Ovary (tissue), 7 donors: ENCODE measurements at regions not wholly inside any gene's neighbourhood (a gene's known extent, or its start where the extent isn't known, plus 50 kb on each side); places are given as distances from the start of the nearest gene placed in this dataset.
"Not testable (repeated sequence)": the region's sequence is repeated elsewhere in the genome, so short reads cannot be mapped to it uniquely, and the experiment has no call there.

Experiments
- DNase-seq, 5 donors: peaks; one replicate each; pipeline ENCODE4 v3.0.0-alpha.2; 2019 to 2020
- H3K27ac ChIP-seq, 2 donors: fragments of 200-600 bp; one replicate each; pipeline versions ENCODE4 v1.5.1 to v1.8.0; 2019 to 2022
- H3K27me3 ChIP-seq: fragments of 200-600 bp; one replicate; pipeline ENCODE4 v1.8.0; 2022
- H3K36me3 ChIP-seq: fragments of 200-600 bp; sonication (generic); one replicate; pipeline ENCODE4 v1.5.1; 2019
- H3K4me1 ChIP-seq: one replicate; pipeline ENCODE4 v1.8.1; 2013; ENCODE audit warnings: mild to moderate bottlenecking, moderate library complexity; ENCODE audit not compliant: insufficient read depth
- H3K4me3 ChIP-seq: fragments of 200-600 bp; sonication (generic); one replicate; pipeline ENCODE4 v1.5.1; 2017
- H3K9me3 ChIP-seq, 2 donors: fragments of 200-600 bp in 1 of 2; sonication (generic) in 1 of 2; one replicate each; pipeline versions ENCODE4 v1.5.1 to v1.8.1; 2013 to 2019; ENCODE audit warnings: mild to moderate bottlenecking in 1 of 2, moderate library complexity in 1 of 2
- EP300 ChIP-seq: sonication (generic); formaldehyde crosslinking; IDR thresholded peaks from one replicate; pipeline ENCODE4 v1.6.1; 2017; ENCODE audit warnings: antibody characterized with exemption
- POLR2A ChIP-seq: fragments of 450-650 bp; IDR thresholded peaks from one replicate; pipeline ENCODE4 v1.6.1; 2017; ENCODE audit warnings: antibody characterized with exemption, mild to moderate bottlenecking, moderate library complexity
- WGBS, 3 donors: extraction: QIAGEN DNeasy Blood & Tissue Kit in 1 of 3; methylation state at CpG; one replicate each; pipeline versions ENCODE4 v1.1.5 to v1.1.7; 2013 to 2017; 5-methylcytosine and 5-hydroxymethylcytosine counted together
- intact Hi-C, 4 donors: fragments of 100-400 bp; cut with DNase I; formaldehyde crosslinking; loops; one replicate each; pipeline versions ENCODE4 v1.11.0 to v1.15.1; 2022 to 2023
- TF ChIP-seq, protein P1 (sequence below), 3 donors: fragments of 450-650 bp in 2 of 3; fragments of 200-600 bp in 1 of 3; IDR thresholded peaks; one replicate each; pipeline versions ENCODE4 v1.5.1 to v1.8.0; 2016 to 2022; ENCODE audit warnings: antibody characterized with exemption in 3 of 3, mild to moderate bottlenecking in 1 of 3
- donor health status: DM: no; HTN: no; CAD: no; lungs with moderate emphysema.
- donor health status: DM: no; HTN: no; CAD: no.
- donor health status: Bipolar disorder and iron deficiency.
- donor health status: DM: no; HTN: no; CAD: no.
- donor health status: DM: yes; HTN: yes; CAD: no.

- no peak overlapping the region for H3K4me3 ChIP-seq
- TF ChIP-seq POLR2A (no peak), EP300 (no peak)
- TF ChIP-seq, protein P1, sequence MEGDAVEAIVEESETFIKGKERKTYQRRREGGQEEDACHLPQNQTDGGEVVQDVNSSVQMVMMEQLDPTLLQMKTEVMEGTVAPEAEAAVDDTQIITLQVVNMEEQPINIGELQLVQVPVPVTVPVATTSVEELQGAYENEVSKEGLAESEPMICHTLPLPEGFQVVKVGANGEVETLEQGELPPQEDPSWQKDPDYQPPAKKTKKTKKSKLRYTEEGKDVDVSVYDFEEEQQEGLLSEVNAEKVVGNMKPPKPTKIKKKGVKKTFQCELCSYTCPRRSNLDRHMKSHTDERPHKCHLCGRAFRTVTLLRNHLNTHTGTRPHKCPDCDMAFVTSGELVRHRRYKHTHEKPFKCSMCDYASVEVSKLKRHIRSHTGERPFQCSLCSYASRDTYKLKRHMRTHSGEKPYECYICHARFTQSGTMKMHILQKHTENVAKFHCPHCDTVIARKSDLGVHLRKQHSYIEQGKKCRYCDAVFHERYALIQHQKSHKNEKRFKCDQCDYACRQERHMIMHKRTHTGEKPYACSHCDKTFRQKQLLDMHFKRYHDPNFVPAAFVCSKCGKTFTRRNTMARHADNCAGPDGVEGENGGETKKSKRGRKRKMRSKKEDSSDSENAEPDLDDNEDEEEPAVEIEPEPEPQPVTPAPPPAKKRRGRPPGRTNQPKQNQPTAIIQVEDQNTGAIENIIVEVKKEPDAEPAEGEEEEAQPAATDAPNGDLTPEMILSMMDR (IDR thresholded peaks at IDR 0.05) = no peak
- WGBS, 3 donors = 91 to 94% (median 91%) methylated on average over 1 of the region's 1 CpG
- no peak overlapping the region for H3K27ac ChIP-seq
- no peaks in the 10 kb centered on the region for H3K27me3 ChIP-seq
- H3K9me3 ChIP-seq = no peaks in the 10 kb centered on the region
- no peak for DNase-seq
- no peaks in the 10 kb centered on the region for H3K36me3 ChIP-seq
- H3K4me1 ChIP-seq = no peaks in the 10 kb centered on the region
- intact Hi-C loops = no loop called here
Measured at GRCh38 chr10:76618641-76619040, 1019.0 kb downstream of the KCNMA1 start.

GRCh38 chr10:76618171-76618570 lies 1019.4 kb downstream of the KCNMA1 start:
- Histone ChIP-seq H3K27ac (no peak overlapping the region), H3K27me3 (no peaks in the 10 kb centered on the region), H3K4me1 (no peaks in the 10 kb centered on the region), H3K9me3 (no peaks in the 10 kb centered on the region), H3K4me3 (no peak overlapping the region), H3K36me3 (no peaks in the 10 kb centered on the region)
- no peak for TF ChIP-seq EP300
- TF ChIP-seq, protein P1 (IDR thresholded peaks at IDR 0.05) = no peak
- TF ChIP-seq POLR2A = no peak
- DNase-seq = no peak
- WGBS, 3 donors = 86 to 94% (median 88%) methylated on average over 2 of the region's 2 CpGs
- intact Hi-C loops = no loop called here

GRCh38 chr10:76616666-76617065 lies 1020.9 kb downstream of the KCNMA1 start:
- DNase-seq, H3K27me3 ChIP-seq, H3K9me3 ChIP-seq, intact Hi-C loops, H3K4me1 ChIP-seq, H3K27ac ChIP-seq, H3K4me3 ChIP-seq, H3K36me3 ChIP-seq: not testable (repeated sequence)

DNA sequence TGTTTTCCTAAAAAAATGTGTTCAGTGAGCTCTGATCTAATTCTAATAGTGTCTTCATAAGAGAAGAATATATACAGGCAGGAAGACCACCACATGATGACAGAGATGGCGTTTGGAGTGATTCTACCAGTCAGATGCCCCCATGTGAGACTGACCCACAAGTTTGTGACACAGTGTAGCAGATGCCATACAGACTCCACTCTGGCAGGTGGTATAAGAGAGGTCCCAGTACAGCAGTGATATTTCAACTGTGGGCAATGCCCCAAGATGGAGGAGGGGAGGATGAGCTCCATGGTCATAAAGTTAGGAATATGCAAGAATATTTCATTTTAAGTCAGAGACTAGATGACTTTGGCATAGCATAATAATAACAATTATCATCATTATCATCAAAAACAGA lies 1022.6 kb downstream of the KCNMA1 start:
- H3K9me3 ChIP-seq = no peaks in the 10 kb centered on the region

More for the DNA sequence above, 1022.6 kb downstream of the KCNMA1 start:
- DNase-seq = no peak
- intact Hi-C loops = no loop called here
- no peaks in the 10 kb centered on the region for H3K27me3 ChIP-seq
- no peak for TF ChIP-seq EP300
- TF ChIP-seq POLR2A = no peak
- TF ChIP-seq, protein P1 (IDR thresholded peaks at IDR 0.05) = no peak
- H3K36me3 ChIP-seq = no peaks in the 10 kb centered on the region
- 88 to 98% (median 89%) methylated on average over 1 of the region's 1 CpG for WGBS, 3 donors
- H3K27ac ChIP-seq = no peak overlapping the region
- H3K4me3 ChIP-seq = no peak overlapping the region
- H3K4me1 ChIP-seq = no peaks in the 10 kb centered on the region
